Thyroid gland (tissue), 4 donors: ENCODE measurements at regions not wholly inside any gene's neighbourhood (a gene's known extent, or its start where the extent isn't known, plus 50 kb on each side); places are given as distances from the start of the nearest gene placed in this dataset.

Source experiments
- POLR2A ChIP-seq, 2 donors: fragments of 450-650 bp; IDR thresholded peaks; one replicate each; pipeline ENCODE4 v1.6.1; 2017; ENCODE audit warnings: antibody characterized with exemption in 2 of 2, mild to moderate bottlenecking in 2 of 2, moderate library complexity in 1 of 2
- TF ChIP-seq, protein P1 (sequence below), 6 experiments: fragments of 200-600 bp in 3 of 6; fragments of 450-650 bp in 3 of 6; sonication (generic) in 3 of 6; IDR thresholded peaks; one replicate each; pipeline ENCODE4 v1.5.1; 2016 to 2019; ENCODE audit warnings: antibody characterized with exemption in 6 of 6, mild to moderate bottlenecking in 2 of 6, inconsistent platforms in 1 of 6, moderate library complexity in 1 of 6

DNA sequence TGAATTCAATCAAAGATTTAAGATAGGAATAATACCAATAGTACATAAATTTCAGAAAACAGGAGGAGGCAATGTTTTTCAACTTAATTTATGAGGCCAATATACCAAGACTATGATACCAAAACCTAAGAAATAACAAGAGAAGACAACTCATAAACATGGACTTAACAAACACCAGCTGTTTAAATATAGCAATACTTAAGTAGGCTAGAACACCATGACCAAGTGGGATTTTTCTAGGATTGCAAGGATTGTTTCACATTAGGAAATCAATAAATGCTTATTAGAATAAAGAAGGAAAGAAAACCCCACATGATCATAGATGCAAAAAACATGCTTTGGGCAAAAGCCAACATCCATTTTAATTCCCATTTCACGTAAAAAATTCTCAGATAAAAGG lies 355.1 kb downstream of the EPM2A start:
- TF ChIP-seq, protein P1, sequence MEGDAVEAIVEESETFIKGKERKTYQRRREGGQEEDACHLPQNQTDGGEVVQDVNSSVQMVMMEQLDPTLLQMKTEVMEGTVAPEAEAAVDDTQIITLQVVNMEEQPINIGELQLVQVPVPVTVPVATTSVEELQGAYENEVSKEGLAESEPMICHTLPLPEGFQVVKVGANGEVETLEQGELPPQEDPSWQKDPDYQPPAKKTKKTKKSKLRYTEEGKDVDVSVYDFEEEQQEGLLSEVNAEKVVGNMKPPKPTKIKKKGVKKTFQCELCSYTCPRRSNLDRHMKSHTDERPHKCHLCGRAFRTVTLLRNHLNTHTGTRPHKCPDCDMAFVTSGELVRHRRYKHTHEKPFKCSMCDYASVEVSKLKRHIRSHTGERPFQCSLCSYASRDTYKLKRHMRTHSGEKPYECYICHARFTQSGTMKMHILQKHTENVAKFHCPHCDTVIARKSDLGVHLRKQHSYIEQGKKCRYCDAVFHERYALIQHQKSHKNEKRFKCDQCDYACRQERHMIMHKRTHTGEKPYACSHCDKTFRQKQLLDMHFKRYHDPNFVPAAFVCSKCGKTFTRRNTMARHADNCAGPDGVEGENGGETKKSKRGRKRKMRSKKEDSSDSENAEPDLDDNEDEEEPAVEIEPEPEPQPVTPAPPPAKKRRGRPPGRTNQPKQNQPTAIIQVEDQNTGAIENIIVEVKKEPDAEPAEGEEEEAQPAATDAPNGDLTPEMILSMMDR (IDR thresholded peaks at IDR 0.05): no peak
- TF ChIP-seq POLR2A (IDR thresholded peaks at IDR 0.05): no peak
